ENCODE measurements at regions not wholly inside any gene's neighbourhood (a gene's known extent, or its start where the extent isn't known, plus 50 kb on each side); places are given as distances from the start of the nearest gene placed in this dataset.

DNA sequence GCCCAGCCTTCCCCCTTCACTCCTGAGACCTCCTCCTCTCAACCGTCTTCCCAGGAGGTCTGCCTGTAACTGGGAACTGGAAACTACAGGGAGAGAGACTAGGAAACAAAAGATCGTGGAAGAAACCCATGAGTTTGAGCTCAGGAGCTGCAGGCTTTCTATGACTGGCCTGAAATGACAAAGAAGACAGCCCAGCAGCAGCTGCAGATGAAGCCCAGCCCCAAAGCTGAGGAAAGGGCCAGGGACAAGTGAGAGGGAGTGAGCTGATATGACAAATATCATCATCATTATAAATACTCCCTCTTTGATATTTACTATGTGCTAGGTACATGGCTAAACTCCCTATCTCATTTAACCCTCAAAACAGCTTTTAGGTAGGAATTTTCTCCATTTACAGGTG lies 142.6 kb upstream of the CTTNBP2NL start:
- Histone ChIP-seq H4K20me1 (ENCODE audit: control insufficient read depth, insufficient read depth, low read length, poor library complexity, severe bottlenecking) (no peaks in the 10 kb centered on the region), H3K4me2 (replicated peaks; ENCODE audit: low read depth, low read length, poor library complexity, severe bottlenecking) (no peak overlapping the region), H3K4me3 (ENCODE audit: control extremely low read depth in 1 of 5, extremely low read depth in 1 of 5, insufficient read depth in 1 of 5, low read depth in 2 of 5, low read length in 4 of 5) (no peak overlapping the region), H3K9ac (ENCODE audit: low read length) (no peak overlapping the region), H3K4me1 (ENCODE audit: control insufficient read depth in 2 of 2, insufficient read depth in 2 of 2, low read length in 2 of 2) (no peaks in the 10 kb centered on the region), H2AFZ (ENCODE audit: insufficient read depth, low read depth, low read length, poor library complexity, severe bottlenecking) (no peak overlapping the region), H3K36me3 (replicated peaks in 1 of 2; ENCODE audit: control extremely low read depth in 1 of 2, control insufficient read depth in 1 of 2, extremely low read depth in 1 of 2, insufficient read depth in 2 of 2, low read length in 1 of 2) (no peaks in the 10 kb centered on the region), H3K9me3 (ENCODE audit: control extremely low read depth in 1 of 3, control insufficient read depth in 2 of 3, insufficient read depth in 1 of 3, low read length in 2 of 3) (no peaks in the 10 kb centered on the region), H3K27ac (ENCODE audit: low read length in 2 of 2) (no peak overlapping the region), H3K27me3 (replicated peaks in 1 of 4; ENCODE audit: control extremely low read depth in 1 of 4, control insufficient read depth in 3 of 4, insufficient read depth in 4 of 4, low read length in 3 of 4) (peaks cover 0 to 5% (median 0%) of the 10 kb centered on the region in 4 experiments), H3K79me2 (ENCODE audit: control insufficient read depth, insufficient read depth, low read length) (no peaks in the 10 kb centered on the region)
- TF ChIP-seq EZH2 (IDR thresholded peaks at IDR 0.05; ENCODE audit: borderline replicate concordance, insufficient read depth, low read depth, low read length, poor library complexity, severe bottlenecking), result no peak
- no peak for TF ChIP-seq CTCF (IDR thresholded peaks at IDR 0.05)
- Mint-ChIP-seq H3K9me3 (ENCODE audit: insufficient read depth) (no peaks in the 10 kb centered on the region), H3K4me3 (no peak overlapping the region), H3K27me3 (peaks cover 57% of the 10 kb centered on the region), H3K4me1 (no peaks in the 10 kb centered on the region), H3K27ac (no peak overlapping the region)
- CTCF ChIA-PET, result no interaction called here
- ATAC-seq (ENCODE audit: low read depth), result no peak
- POLR2A ChIA-PET, result no interaction called here
- 20% methylated on average over 1 of the region's 2 CpGs for WGBS (ENCODE audit: insufficient coverage)
- no peak for DNase-seq
- intact Hi-C loops (cut with micrococcal nuclease), result no loop called here

- Histone ChIP-seq H3K27ac (ENCODE audit: low read length in 2 of 2) (no peak overlapping the region), H2AFZ (ENCODE audit: insufficient read depth, low read depth, low read length, poor library complexity, severe bottlenecking) (no peak overlapping the region), H4K20me1 (ENCODE audit: control insufficient read depth, insufficient read depth, low read length, poor library complexity, severe bottlenecking) (no peaks in the 10 kb centered on the region), H3K36me3 (replicated peaks in 1 of 2; ENCODE audit: control extremely low read depth in 1 of 2, control insufficient read depth in 1 of 2, extremely low read depth in 1 of 2, insufficient read depth in 2 of 2, low read length in 1 of 2) (no peaks in the 10 kb centered on the region), H3K9me3 (ENCODE audit: control extremely low read depth in 1 of 3, control insufficient read depth in 2 of 3, insufficient read depth in 1 of 3, low read length in 2 of 3) (no peaks in the 10 kb centered on the region), H3K4me3 (ENCODE audit: control extremely low read depth in 1 of 5, extremely low read depth in 1 of 5, insufficient read depth in 1 of 5, low read depth in 2 of 5, low read length in 4 of 5) (no peak overlapping the region), H3K9ac (ENCODE audit: low read length) (no peak overlapping the region), H3K4me1 (ENCODE audit: control insufficient read depth in 2 of 2, insufficient read depth in 2 of 2, low read length in 2 of 2) (no peaks in the 10 kb centered on the region), H3K4me2 (replicated peaks; ENCODE audit: low read depth, low read length, poor library complexity, severe bottlenecking) (no peak overlapping the region), H3K79me2 (ENCODE audit: control insufficient read depth, insufficient read depth, low read length) (no peaks in the 10 kb centered on the region), H3K27me3 (replicated peaks in 1 of 4; ENCODE audit: control extremely low read depth in 1 of 4, control insufficient read depth in 3 of 4, insufficient read depth in 4 of 4, low read length in 3 of 4) (peaks cover 0 to 5% (median 0%) of the 10 kb centered on the region in 4 experiments)
- ATAC-seq (ENCODE audit: low read depth) (no peak), DNase-seq (no peak)
- ChIA-PET CTCF (no interaction called here), POLR2A (no interaction called here)
- TF ChIP-seq CTCF (IDR thresholded peaks at IDR 0.05) (no peak), EZH2 (IDR thresholded peaks at IDR 0.05; ENCODE audit: borderline replicate concordance, insufficient read depth, low read depth, low read length, poor library complexity, severe bottlenecking) (no peak)
- 100% methylated on average over 1 of the region's 1 CpG for WGBS (ENCODE audit: insufficient coverage)
- Mint-ChIP-seq H3K4me3 (no peak overlapping the region), H3K9me3 (ENCODE audit: insufficient read depth) (no peaks in the 10 kb centered on the region), H3K27me3 (peaks cover 55% of the 10 kb centered on the region), H3K4me1 (no peaks in the 10 kb centered on the region), H3K27ac (no peak overlapping the region)
- intact Hi-C loops (cut with micrococcal nuclease), result no loop called here
These were observed 140.9 kb upstream of the CTTNBP2NL start for GRCh38 chr1:112255080-112255479.
